PC-3 (cell line): ENCODE measurements at regions not wholly inside any gene's neighbourhood (a gene's known extent, or its start where the extent isn't known, plus 50 kb on each side); places are given as distances from the start of the nearest gene placed in this dataset.

Experiments used
- ATAC-seq: fragments of 200-7000 bp; cut with Tn5 transposase; 2 replicates; pipeline ENCODE4 v1.9.1; 2020; ENCODE audit warnings: mild to moderate bottlenecking, moderate library complexity
- BruUV-seq: library from RNA; stranded (reverse); fragments of 400-500 nt; replicated peaks from 2 replicates; lab custom pipeline; 2021; lab: Mats Ljungman, UMichigan
- CTCF ChIA-PET: fragments of 300-600 bp; sonication (Branson Sonifier 250); formaldehyde crosslinking; loops from one replicate; lab custom pipeline; 2022; ENCODE audit warnings: antibody characterized with exemption; lab: Charles Lee
- POLR2A ChIA-PET: fragments of 300-600 bp; sonication (Branson Sonifier 250); formaldehyde crosslinking; loops from one replicate; lab custom pipeline; 2022; ENCODE audit warnings: antibody characterized with exemption; ENCODE audit not compliant: unreplicated experiment; lab: Charles Lee
- DNase-seq: peaks from one replicate; pipeline ENCODE4 v3.0.0-alpha.2; 2015
- H2AFZ ChIP-seq: fragments of 300-600 bp; sonication (generic); 2 replicates; pipeline ENCODE4 v1.6.0; 2016; ENCODE audit warnings: antibody characterized with exemption, low read length
- H3F3A ChIP-seq: fragments of 300-600 bp; sonication (generic); one replicate; pipeline ENCODE4 v1.6.0; 2017; ENCODE audit warnings: antibody characterized with exemption, low read length, control low read depth, mild to moderate bottlenecking; ENCODE audit not compliant: unreplicated experiment
- H3K27ac ChIP-seq: fragments of 300-600 bp; sonication (generic); 2 replicates; pipeline ENCODE4 v1.5.1; 2016; ENCODE audit warnings: mild to moderate bottlenecking, low read length
- H3K27me3 ChIP-seq: fragments of 300-600 bp; sonication (generic); 2 replicates; pipeline ENCODE4 v1.6.1; 2016; ENCODE audit warnings: low read length, mixed read lengths
- H3K36me3 ChIP-seq: fragments of 300-600 bp; sonication (generic); 2 replicates; pipeline ENCODE4 v1.6.1; 2016; ENCODE audit warnings: low read depth, mixed run types, low read length, mixed read lengths
- H3K4me1 ChIP-seq: fragments of 300-600 bp; sonication (generic); 2 replicates; pipeline ENCODE4 v1.5.1; 2016; ENCODE audit warnings: low read length; ENCODE audit not compliant: insufficient read depth
- H3K4me2 ChIP-seq: fragments of 300-600 bp; sonication (generic); 2 replicates; pipeline ENCODE4 v1.6.0; 2016; ENCODE audit warnings: low read length
- H3K4me3 ChIP-seq: fragments of 300-600 bp; sonication (generic); 2 replicates; pipeline ENCODE4 v1.5.1; 2016; ENCODE audit warnings: mild to moderate bottlenecking, low read length, mixed read lengths
- H3K79me2 ChIP-seq: fragments of 300-600 bp; sonication (generic); 2 replicates; pipeline ENCODE4 v1.6.1; 2017; ENCODE audit warnings: low read length, mixed read lengths
- H3K9ac ChIP-seq: fragments of 300-600 bp; sonication (generic); 2 replicates; pipeline ENCODE4 v1.6.0; 2016; ENCODE audit warnings: mild to moderate bottlenecking, low read length
- H3K9me2 ChIP-seq: fragments of 300-600 bp; sonication (generic); replicated peaks from 2 replicates; pipeline ENCODE4 v1.6.1; 2016; ENCODE audit warnings: mixed run types, low read length, mixed read lengths
- H3K9me3 ChIP-seq: fragments of 300-600 bp; sonication (generic); 2 replicates; pipeline ENCODE4 v1.6.1; 2016; ENCODE audit warnings: low read length, mixed read lengths
- H4K20me1 ChIP-seq: fragments of 300-600 bp; sonication (generic); 2 replicates; pipeline ENCODE4 v1.6.1; 2016; ENCODE audit warnings: low read length, mixed read lengths
- CTCF ChIP-seq: fragments of 300-600 bp; sonication (generic); conservative IDR thresholded peaks from 2 replicates; pipeline ENCODE4 v1.5.1; 2017; ENCODE audit warnings: antibody characterized with exemption, low read depth, mild to moderate bottlenecking, low read length
- EZH2 ChIP-seq: fragments of 300-600 bp; sonication (generic); IDR thresholded peaks from one replicate; pipeline ENCODE4 v1.6.1; 2017; ENCODE audit warnings: antibody characterized with exemption, mild to moderate bottlenecking, low read length; ENCODE audit not compliant: unreplicated experiment
- EZH2phosphoT487 ChIP-seq: fragments of 300-600 bp; sonication (generic); IDR thresholded peaks from 2 replicates; pipeline ENCODE4 v1.6.1; 2018; ENCODE audit warnings: mild to moderate bottlenecking, antibody characterized with exemption, low read length, borderline replicate concordance
- intact Hi-C: fragments of 100-400 bp; cut with micrococcal nuclease; formaldehyde crosslinking; loops from 2 replicates; pipeline ENCODE4 v1.9.0; 2023

GRCh38 chr11:126136507-126136906 is 73.8 kb upstream of the CDON start:
- TF ChIP-seq EZH2phosphoT487 (no peak), EZH2 (no peak), CTCF (no peak)
- no peak overlapping the region for H3K4me3 ChIP-seq
- ChIA-PET POLR2A (interaction anchor here (0.7 kb wide), 1 partner anchor 249 kb away, joined by 5 read pairs; no protein-coding TSS in a partner anchor), CTCF (no interaction called here)
- ATAC-seq (no peak), DNase-seq (no peak)
- no peaks in the 10 kb centered on the region for H3K9me2 ChIP-seq
- intact Hi-C loops, result no loop called here
- no peaks in the 10 kb centered on the region for H3K79me2 ChIP-seq
- no peak overlapping the region for H2AFZ ChIP-seq
- H3K27me3 ChIP-seq, result peaks cover 37% of the 10 kb centered on the region
- no peaks in the 10 kb centered on the region for H3K36me3 ChIP-seq
- H3K9me3 ChIP-seq, result no peaks in the 10 kb centered on the region
- no peaks in the 10 kb centered on the region for H4K20me1 ChIP-seq
- BruUV-seq, result no TSS peak
- H3K9ac ChIP-seq, result no peak overlapping the region
- no peaks in the 10 kb centered on the region for H3F3A ChIP-seq
- H3K27ac ChIP-seq, result no peak overlapping the region
- H3K4me1 ChIP-seq, result peaks cover 15% of the 10 kb centered on the region
- H3K4me2 ChIP-seq, result no peak overlapping the region

GRCh38 chr11:126135235-126136176 is 72.8 kb upstream of the CDON start:
- no peak overlapping the region for H3K4me3 ChIP-seq
- H3K27ac ChIP-seq, result no peak overlapping the region
- H3K9ac ChIP-seq, result no peak overlapping the region
- DNase-seq (no peak), ATAC-seq (no peak)
- no peaks in the 10 kb centered on the region for H3K9me3 ChIP-seq
- H3K79me2 ChIP-seq, result no peaks in the 10 kb centered on the region
- H3K36me3 ChIP-seq, result no peaks in the 10 kb centered on the region
- peaks cover 11% of the 10 kb centered on the region for H3K4me1 ChIP-seq
- no peak overlapping the region for H2AFZ ChIP-seq
- ChIA-PET POLR2A (no interaction called here), CTCF (no interaction called here)
- peaks cover 31% of the 10 kb centered on the region for H3K27me3 ChIP-seq
- H4K20me1 ChIP-seq, result no peaks in the 10 kb centered on the region
- TF ChIP-seq EZH2 (no peak), CTCF (no peak), EZH2phosphoT487 (no peak)
- H3K4me2 ChIP-seq, result no peak overlapping the region
- intact Hi-C loops, result no loop called here
- H3F3A ChIP-seq, result no peaks in the 10 kb centered on the region
- no peaks in the 10 kb centered on the region for H3K9me2 ChIP-seq
- no TSS peak for BruUV-seq
